ENCODE measurements at regions not wholly inside any gene's neighbourhood (a gene's known extent, or its start where the extent isn't known, plus 50 kb on each side); places are given as distances from the start of the nearest gene placed in this dataset.

DNA sequence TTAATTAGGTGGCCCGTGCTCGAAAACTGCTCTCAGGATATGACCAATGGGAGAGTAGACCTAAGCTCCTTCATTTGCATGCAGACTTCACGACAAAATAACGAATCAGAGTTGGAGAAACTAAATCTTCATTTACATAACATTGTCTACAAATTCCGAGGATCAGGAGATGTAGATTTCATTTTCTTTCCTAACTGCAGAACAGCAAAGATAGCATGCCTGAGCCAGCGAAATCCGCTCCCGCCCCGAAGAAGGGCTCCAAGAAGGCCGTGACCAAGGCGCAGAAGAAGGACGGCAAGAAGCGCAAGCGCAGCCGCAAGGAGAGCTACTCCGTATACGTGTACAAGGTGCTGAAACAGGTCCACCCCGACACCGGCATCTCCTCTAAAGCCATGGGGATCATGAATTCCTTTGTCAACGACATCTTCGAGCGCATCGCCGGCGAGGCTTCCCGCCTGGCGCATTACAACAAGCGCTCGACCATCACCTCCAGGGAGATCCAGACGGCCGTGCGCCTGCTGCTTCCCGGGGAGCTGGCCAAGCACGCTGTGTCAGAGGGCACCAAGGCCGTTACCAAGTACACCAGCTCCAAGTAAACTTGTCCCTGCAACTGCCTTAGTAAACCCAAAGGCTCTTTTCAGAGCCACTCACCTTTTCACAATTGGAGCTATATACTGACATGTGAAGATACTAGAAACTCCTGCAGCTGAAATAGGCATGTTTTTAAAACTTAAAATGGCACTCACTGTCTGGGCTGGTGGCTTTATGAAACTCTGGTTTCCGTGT, 96.5 kb downstream of the HFE start:
- Histone ChIP-seq H3K4me1 (replicated peaks; ENCODE audit: insufficient read depth) (peaks cover 12% of the 10 kb centered on the region; the same call in 1 of the 2 replicates), H3K4me2 (peak overlapping the region; percentile 93), H3K27me3 (ENCODE audit: insufficient read depth, low read depth) (no peaks in the 10 kb centered on the region), H2AFZ (peak overlapping the region; percentile 87), H3K9me2 (ENCODE audit: insufficient read depth) (no peaks in the 10 kb centered on the region), H3K9me3 (ENCODE audit: insufficient read depth, low read depth) (no peaks in the 10 kb centered on the region), H3K27ac (peak overlapping the region; percentile 65), H3K4me3 (peak overlapping the region; percentile 54), H3F3A (ENCODE audit: insufficient read depth, low read depth) (peaks cover 25% of the 10 kb centered on the region; the same call in 1 of the 2 replicates), H4K20me1 (ENCODE audit: insufficient read depth) (no peaks in the 10 kb centered on the region), H3K79me2 (ENCODE audit: low read depth) (no peaks in the 10 kb centered on the region), H3K36me3 (ENCODE audit: low read depth) (no peaks in the 10 kb centered on the region)
- ChIA-PET CTCF (interaction anchor here (0.6 to 1.3 kb wide), 3 partner anchors 60 to 1689 kb away, joined by 3 to 8 read pairs (median 3); a partner anchor contains a TSS), POLR2A (ENCODE audit: unreplicated experiment) (interaction anchor here (0.5 to 2.3 kb wide), 35 partner anchors 9 to 1639 kb away, joined by 3 to 73 read pairs (median 5); a partner anchor contains a TSS)
- TF ChIP-seq CTCF (conservative IDR thresholded peaks at IDR 0.05) (no peak), EZH2 (IDR thresholded peaks at IDR 0.05; ENCODE audit: low read depth) (no peak)
- BruUV-seq (replicated peaks), result TSS peak; percentile 100
- intact Hi-C loops (cut with micrococcal nuclease; ENCODE audit: unreplicated experiment), result no loop called here
- DNase-seq, result peak; percentile 72 to 87

DNA sequence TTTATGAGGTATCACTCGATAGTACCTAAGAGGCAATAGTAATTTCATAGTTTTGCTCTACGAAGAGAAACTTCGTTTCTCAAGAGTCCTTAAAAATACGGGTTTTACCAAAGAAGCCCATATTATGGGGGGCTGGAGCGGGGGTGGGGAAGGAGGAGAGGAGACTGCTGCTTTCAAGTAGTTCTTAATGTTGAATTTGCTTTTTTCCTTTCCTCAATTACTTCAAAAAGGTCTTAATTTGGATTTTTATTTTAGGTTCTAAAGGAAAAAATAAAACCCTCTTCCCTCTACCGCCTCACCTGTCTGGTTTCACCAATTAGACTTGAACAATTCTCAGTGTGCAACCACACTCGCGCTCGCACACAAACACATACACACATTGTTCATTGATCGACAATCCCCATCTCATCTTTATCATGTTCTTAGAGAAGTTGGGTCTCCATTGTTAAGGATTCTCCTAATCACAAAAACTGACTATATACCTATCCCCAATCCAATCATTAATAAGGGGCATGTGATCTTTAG, 97.2 kb downstream of the HFE start:
- H3F3A ChIP-seq (ENCODE audit: insufficient read depth, low read depth), result peaks cover 28% of the 10 kb centered on the region; the same call in 1 of the 2 replicates
- TF ChIP-seq EZH2 (IDR thresholded peaks at IDR 0.05; ENCODE audit: low read depth) (no peak), CTCF (conservative IDR thresholded peaks at IDR 0.05) (no peak)
- no peaks in the 10 kb centered on the region for H3K9me3 ChIP-seq (ENCODE audit: insufficient read depth, low read depth)
- H3K27me3 ChIP-seq (ENCODE audit: insufficient read depth, low read depth), result no peaks in the 10 kb centered on the region
- peaks cover 12% of the 10 kb centered on the region; the same call in 1 of the 2 replicates for H3K4me1 ChIP-seq (replicated peaks; ENCODE audit: insufficient read depth)
- H3K27ac ChIP-seq, result peak overlapping the region; percentile 49
- no peaks in the 10 kb centered on the region for H4K20me1 ChIP-seq (ENCODE audit: insufficient read depth)
- CTCF ChIA-PET, result interaction anchor here (1.3 kb wide), 1 partner anchor 61 kb away, joined by 8 read pairs; a partner anchor contains a TSS
- intact Hi-C loops (cut with micrococcal nuclease; ENCODE audit: unreplicated experiment), result no loop called here
- peak overlapping the region; percentile 37; the same call in 1 of the 2 replicates for H2AFZ ChIP-seq
- H3K79me2 ChIP-seq (ENCODE audit: low read depth), result no peaks in the 10 kb centered on the region
- peak overlapping the region; percentile 93 for H3K4me2 ChIP-seq
- H3K4me3 ChIP-seq, result peak overlapping the region; percentile 54
- no peak for DNase-seq
- no TSS peak for BruUV-seq (replicated peaks)
- H3K9me2 ChIP-seq (ENCODE audit: insufficient read depth), result no peaks in the 10 kb centered on the region
- POLR2A ChIA-PET (ENCODE audit: unreplicated experiment), result interaction anchor here (0.6 to 2.3 kb wide), 6 partner anchors 9 to 384 kb away, joined by 5 to 73 read pairs (median 28); a partner anchor contains a TSS
- no peaks in the 10 kb centered on the region for H3K36me3 ChIP-seq (ENCODE audit: low read depth)

DNA sequence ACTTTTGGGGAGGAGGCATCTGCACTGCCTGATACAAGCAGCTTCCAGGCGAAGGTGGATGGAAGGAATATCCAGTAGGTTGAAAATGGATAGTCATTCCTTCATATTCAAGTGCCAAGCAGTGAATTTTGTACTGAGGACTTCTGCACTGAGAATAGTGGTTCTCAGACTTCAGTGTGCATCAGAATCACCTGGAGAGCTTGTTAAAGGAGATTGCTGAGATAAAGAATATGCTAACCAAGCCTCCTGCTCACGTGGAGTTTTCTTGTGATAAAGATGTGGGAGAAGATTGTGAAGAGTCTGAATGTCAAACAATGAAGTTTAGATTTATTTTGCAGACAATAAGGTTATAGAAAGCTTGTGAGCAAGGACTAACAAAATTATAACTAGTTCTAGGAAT, 97.8 kb downstream of the HFE start:
- POLR2A ChIA-PET (ENCODE audit: unreplicated experiment), result no interaction called here
- no peaks in the 10 kb centered on the region for H3K9me3 ChIP-seq (ENCODE audit: insufficient read depth, low read depth)
- no peak overlapping the region for H3K27ac ChIP-seq
- peaks cover 12% of the 10 kb centered on the region; the same call in 1 of the 2 replicates for H3K4me1 ChIP-seq (replicated peaks; ENCODE audit: insufficient read depth)
- TF ChIP-seq EZH2 (IDR thresholded peaks at IDR 0.05; ENCODE audit: low read depth) (no peak), CTCF (conservative IDR thresholded peaks at IDR 0.05) (no peak)
- no peaks in the 10 kb centered on the region for H3K79me2 ChIP-seq (ENCODE audit: low read depth)
- H3K4me2 ChIP-seq, result peak overlapping the region; percentile 93
- intact Hi-C loops (cut with micrococcal nuclease; ENCODE audit: unreplicated experiment), result loop anchor here (5.0 kb wide), 1 partner anchor 137 kb away; no protein-coding TSS in a partner anchor
- H3K9me2 ChIP-seq (ENCODE audit: insufficient read depth), result no peaks in the 10 kb centered on the region
- peaks cover 31% of the 10 kb centered on the region; the same call in 1 of the 2 replicates for H3F3A ChIP-seq (ENCODE audit: insufficient read depth, low read depth)
- H4K20me1 ChIP-seq (ENCODE audit: insufficient read depth), result no peaks in the 10 kb centered on the region
- H3K27me3 ChIP-seq (ENCODE audit: insufficient read depth, low read depth), result no peaks in the 10 kb centered on the region
- no TSS peak for BruUV-seq (replicated peaks)
- DNase-seq, result no peak
- no peaks in the 10 kb centered on the region for H3K36me3 ChIP-seq (ENCODE audit: low read depth)
- CTCF ChIA-PET, result no interaction called here
- no peak overlapping the region for H2AFZ ChIP-seq
- H3K4me3 ChIP-seq, result no peak overlapping the region; the same call in 1 of the 2 replicates
